Fibroblast of skin of scalp (primary cell): ENCODE measurements at regions not wholly inside any gene's neighbourhood (a gene's known extent, or its start where the extent isn't known, plus 50 kb on each side); places are given as distances from the start of the nearest gene placed in this dataset.

Source experiments
- DNase-seq: peaks from one replicate; pipeline ENCODE4 v3.0.0-alpha.2; 2013

DNA sequence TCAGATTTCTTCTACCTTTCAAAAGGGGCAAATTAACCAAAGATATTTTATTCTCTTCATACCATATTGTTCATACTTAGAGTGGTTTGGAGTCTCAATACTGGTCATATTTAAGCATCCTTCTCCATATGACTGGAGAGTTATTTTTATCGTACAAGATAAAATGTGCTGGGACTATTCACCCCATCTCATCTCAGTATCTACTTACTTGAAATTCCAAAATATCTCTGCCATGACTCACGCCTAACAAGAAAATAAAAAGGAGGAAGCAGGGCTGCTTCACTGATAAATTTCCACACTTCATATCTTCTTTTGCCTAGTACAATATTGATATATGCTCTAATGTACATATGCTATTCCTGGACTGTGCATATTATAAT lies 277.9 kb upstream of the CDH9 start:
- peak; percentile 91 for DNase-seq

DNA sequence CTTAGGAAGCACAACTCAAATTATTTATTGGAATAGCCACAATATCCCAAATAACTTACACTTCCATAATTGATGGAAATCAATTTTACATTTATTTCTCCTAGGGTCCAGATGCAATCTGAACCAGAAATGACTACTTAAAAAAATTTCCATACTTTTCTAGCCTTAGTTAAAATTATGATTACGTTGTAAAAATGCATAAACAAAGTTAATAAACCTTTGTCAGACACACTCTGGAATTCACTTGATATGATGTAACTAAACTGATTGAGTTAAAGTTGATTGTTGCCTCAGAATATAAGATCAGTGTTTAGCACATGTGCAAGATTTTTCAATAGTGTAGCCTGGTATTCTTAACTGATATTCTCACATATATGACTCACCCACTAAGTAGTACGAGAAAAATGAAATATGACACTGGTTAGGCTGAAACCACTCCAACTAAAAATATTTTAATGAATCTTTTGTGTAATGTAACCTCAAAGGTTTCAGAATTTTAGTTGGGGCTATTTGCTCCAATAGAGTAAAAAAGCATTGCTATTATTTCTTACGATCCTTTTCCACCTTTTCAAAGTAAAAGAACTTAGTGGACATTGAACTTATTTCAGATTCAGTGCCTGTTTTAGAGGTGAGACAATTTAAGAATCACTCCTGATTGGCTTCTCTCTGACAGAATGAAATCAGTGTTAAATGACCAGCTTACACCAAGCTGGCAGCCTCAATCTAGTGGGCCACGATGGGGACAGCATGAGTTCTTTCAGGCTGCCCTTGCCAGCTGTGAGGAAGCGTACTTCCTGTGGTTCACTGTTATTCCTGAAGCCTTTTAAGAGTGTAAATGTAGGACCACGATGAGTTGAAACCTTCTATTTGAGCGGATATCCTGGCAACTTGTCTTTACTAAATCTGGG lies 277.2 kb upstream of the CDH9 start:
- DNase-seq: peak; percentile 82

DNA sequence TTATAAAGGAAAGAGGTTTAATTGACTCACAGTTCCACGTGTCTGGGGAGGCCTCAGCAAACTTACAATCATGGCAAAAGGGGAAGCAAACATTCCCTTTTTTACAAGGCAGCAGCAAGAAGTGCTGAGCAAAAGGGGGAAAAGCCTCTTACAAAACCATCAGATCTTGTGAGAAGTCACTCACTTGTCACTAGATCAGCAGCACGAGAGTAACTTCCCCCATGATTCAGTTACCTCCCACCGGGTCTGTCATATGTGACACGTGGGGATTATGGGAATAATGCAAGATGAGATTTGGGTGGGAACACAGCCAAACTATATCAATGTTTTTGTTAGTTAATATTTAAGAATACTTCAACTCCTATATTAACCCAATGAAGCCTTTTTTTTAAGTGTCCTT lies 275.2 kb upstream of the CDH9 start:
- no peak for DNase-seq

DNA sequence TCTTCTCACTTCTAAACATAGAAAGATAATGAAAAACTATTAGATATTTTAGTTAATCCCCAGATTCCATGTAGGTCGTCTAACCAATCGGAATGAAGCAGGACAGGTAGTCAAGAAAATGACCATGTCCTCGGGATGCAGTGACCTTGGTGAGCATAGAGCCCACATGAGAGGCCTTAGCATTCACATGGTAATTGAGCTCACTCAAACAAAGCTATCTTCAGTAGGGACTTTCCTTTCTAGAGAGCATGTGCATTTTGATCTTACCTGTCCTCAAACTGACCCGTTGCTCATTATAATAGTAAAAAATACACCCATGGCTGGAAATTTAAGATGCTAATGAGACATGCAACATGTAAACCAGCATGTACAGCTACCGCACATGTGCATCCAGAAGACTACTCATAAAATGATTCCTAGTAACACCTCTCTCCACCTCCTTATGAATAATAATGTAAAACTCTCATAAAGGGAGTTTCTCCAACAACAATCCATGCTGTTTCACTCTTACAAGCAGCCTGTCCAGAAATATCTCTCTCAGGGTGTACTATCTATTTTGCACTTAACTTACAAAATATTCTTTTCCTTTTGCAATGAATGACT lies 274.0 kb upstream of the CDH9 start:
- DNase-seq: no peak

DNA sequence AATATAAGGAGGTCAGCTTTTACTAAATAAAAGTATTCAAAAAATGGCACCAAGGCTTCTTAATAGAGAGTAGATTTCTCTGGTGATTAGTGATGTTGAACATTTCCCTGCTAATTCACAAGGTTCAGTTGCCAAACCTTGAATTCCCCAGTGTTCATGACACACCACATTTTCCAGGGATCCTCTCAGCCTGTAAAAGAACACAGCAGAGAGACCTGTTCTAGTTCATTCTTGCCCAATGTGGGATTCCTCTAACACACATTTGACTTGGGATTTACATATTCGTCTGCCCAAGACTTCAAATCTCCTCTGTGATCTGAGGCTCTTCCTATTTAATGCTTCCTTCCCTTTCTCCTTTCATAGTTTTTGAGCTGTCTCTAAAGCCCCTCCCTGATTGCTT lies 273.2 kb upstream of the CDH9 start:
- DNase-seq: peak; percentile 56

DNA sequence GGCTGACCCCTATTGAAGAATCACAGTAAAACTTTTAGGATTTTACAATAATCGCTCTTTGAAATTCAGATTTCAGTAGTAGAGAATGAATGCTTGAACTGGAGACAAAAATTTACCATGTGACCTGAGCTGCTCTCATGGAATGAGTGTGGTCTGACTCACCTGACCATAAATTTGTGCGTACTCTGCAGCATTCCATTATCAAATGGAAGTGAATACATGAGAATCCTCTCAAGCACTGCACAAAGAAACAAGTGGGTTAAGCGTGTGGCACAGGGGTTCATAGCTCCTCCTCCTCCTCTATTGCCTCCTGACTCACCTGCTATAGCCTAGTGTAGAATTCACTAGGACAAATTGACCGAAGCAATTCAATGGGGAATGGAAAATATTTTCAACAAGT lies 269.8 kb upstream of the CDH9 start:
- DNase-seq: no peak

DNA sequence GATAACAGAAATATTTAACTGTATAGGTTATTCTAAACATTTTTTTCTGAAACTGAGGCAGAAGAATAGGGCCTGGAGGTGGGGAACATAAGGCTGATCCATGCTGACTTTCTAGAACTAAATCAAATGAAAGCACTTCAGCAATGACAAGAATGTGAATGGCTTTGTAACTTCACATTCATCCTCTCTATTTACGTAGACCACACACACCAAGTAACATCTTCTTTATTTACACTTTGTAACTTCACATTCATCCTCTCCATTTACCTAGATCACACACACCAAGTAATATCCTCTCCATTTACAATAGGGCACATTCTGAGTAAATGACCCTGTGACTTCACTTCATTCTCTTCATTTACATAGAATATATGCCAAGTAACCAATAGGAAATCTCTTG lies 251.8 kb upstream of the CDH9 start:
- peak; percentile 13 for DNase-seq

DNA sequence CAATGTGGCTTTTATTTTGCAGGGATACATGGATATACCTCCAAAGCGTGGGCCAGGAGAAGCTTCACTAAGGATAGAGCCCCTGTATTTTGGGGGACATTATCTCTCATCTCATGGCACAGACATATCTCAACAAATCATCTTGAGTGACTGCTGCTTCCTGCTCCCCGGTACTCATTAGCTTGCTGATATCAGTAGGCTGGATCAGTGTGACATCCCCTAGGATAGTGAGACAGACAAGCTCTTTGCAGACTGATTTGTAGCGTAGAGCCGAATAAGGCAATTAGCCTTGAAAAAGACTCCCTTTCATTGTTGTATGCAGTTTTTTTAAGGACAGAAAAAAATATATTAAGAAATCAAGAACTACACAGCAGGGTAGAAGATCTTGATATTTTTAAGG lies 237.7 kb upstream of the CDH9 start:
- DNase-seq: no peak

DNA sequence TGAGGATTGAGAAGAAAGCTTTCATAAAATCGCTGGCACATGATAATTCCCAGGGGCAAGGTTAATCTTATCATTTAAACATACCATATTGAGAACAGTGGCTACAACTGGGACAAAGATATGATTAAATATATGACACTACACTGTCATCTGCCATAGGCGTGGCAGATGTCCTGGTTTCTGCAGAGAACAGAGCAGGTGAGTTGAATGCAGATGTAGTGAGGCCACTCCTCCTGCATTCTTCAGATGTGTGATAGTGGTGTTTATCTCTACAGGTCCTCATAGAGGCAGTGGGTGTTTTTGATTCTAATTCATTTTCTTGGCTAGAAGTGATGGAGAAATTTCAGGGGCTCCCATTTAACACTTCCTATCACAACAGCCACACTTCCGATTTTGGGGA lies 237.0 kb upstream of the CDH9 start:
- DNase-seq: no peak

DNA sequence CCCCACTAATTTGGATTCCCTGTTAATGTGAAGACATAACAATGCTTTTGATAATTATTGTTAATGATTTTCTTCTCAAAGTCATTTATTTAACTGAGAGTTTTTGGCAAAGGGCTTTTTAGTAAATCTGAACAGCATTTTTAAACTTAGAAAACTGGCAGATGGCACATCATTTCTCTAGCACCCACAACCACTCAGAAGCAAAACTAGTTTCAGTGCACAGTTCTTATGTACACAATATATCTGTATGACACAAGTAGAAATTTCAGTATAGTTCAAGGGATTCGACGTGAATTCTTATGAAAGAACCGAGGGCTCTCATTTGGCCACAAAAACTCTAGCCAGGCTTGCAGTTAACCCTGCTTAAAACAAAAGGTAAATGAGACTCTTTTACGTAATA lies 231.4 kb upstream of the CDH9 start:
- DNase-seq: no peak

DNA sequence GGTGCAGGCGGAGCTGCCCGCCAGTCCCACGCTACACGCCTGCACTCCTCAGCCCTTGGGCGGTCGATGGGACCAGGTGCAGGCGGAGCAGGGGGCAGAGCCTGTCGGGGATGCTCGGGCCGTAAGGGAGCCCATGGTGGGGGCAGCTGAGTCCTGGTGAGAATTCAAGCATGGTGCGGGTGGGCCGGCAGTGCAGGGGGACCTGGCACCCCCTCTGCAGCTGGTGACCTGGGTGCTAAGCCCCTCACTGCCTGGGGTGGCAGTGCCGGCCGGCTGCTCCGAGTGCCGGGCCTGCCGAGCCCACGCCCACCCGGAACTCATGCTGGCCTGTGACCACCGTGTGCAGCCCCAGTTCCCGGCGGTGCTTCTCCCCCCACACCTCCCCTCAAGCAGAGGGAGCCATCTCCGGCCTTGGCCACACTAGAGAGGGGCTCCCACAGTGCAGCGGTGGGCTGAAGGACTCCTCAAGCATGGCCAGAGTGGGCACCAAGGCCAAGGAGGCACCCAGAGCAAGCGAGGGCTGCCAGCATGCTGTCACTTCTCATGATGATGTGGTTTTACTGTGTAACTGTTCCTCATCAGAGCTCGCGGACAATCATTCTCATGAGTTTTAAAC lies 228.9 kb upstream of the CDH9 start:
- DNase-seq: no peak

DNA sequence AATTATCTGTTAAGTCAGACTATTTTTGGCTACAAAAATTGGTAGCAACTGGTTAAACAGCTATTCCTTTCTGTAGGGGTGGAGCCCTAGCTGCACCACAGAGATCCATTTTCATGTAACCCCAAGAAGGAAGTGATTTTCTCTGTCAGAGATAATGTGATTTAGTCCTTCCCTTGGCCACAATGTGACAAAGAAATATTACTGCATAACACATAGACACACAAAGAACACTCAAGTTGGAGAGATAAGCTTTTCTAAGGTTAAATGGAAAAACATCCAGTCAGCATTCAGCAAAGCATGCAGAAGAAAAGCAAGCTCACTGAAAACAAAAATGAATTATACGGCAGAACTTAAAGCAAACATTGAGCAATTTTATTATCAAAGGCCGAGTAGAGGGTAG lies 227.8 kb upstream of the CDH9 start:
- no peak for DNase-seq

DNA sequence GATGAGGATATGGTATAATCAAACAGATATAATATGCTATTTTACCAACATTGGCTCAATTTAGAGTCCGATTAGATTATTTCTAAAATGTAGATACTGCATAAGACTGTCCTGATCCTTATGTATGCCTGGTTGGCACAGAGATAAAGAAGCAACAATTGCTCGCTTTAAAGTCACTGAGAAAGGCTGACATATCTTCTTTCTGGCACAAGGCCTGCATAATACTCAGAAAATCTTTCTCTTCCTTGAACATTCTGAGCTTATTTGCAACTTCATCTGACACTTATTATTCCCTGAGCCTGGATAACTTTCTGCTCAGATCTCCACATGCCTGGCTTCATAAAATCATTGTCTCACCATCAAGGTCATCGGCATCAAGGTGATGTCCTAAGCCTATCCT lies 219.3 kb upstream of the CDH9 start:
- DNase-seq: no peak

DNA sequence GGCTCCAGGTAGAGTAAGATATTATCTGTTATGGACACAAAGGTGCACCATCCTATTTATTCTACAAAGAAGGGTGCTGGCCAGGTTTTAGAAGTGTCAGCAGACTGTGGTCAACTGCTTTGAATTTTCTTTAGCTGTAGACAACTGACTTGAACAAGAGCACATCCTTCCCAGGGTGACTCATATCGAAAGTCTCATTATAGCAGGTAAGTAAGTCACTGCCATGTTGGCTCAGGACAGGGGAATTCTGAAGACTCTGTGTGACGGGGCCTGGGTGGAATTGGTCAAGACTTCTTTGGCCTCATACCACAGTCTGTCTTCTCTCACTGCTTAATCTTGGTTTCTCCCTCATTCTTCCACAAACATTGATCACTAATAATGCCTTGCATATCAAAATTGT lies 214.5 kb upstream of the CDH9 start:
- DNase-seq: no peak

DNA sequence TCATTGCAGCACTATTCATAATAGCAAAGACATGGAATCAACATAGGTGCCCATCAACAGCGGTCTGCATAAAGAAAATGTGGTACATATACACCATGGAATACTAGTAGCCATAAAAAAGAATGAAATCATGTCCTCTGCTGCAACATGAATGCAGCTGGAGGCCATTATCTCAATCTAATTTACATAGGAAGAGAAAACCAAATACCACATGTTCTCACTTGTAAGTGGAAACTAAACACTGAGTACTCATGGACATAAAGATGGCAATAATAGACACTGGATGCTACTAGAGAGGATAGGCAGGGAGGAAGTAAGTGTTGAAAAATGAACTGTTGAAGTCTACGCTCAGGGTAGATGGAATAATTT lies 203.9 kb upstream of the CDH9 start:
- no peak for DNase-seq

DNA sequence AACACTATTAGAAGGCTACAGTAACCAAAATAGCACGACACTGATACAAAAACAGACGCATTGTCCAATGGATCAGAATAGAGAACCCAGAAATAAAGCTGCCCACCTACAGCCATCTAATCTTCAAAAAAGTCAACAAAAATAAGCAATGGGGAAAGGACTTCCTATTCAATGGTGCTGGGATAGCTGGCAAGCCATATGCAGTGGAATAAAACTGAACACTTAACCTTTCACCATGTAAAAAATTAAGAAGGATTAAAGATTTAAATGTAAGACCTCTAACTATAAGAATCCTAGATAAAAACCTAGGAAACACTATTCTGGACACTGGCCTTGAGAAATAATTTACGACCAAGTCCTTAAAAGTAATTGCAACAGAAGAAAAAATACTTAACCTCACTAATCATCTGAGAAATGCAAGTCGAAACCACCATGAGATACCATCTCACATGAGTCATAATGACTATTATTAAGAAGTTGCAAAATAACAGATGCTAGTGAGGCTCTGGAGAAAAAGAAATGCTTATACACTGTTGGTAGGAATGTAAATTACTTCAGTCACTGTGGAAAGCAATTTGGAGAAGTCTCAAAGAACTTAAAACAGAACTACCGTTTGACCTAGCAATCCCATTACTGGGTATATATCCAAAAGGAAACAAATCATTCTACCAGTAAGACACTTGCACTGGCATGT lies 203.3 kb upstream of the CDH9 start:
- peak; percentile 97 for DNase-seq

DNA sequence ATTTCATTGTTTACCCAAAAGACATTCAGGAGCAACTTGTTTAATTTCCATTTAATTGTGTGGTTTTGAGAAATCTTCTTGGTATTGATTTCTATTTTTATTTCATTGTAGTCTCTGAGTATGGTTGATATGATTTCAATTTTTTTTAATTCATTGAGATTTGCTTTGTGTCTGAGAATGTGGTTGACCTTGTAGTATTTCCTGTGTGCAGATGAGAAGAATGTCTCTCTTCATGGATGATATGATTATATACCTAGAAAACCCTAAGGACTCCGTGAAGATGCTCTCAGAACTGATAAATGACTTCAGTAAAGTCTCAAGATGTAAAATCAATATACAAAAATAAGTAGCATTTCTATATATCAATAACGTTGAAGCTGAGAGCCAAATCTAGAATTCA lies 202.4 kb upstream of the CDH9 start:
- no peak for DNase-seq

DNA sequence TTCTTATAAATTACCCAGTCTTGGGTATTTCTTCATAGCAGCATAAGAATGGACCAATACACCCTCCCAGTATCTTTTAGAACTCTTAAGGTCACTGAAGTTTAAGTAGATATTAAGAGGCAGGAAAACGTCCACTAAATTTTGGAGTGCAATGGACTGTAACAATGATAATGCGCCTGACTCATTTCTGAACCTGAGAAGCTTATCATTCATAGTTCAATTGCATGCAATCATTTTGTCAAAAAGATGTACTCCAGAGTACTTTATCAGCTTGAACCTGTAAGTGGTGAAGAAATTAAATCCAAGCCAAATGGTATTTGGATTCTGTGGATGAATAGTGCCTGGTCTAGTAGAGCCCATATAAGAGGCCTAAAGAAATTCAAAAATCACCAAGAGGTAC lies 196.5 kb upstream of the CDH9 start:
- no peak for DNase-seq

DNA sequence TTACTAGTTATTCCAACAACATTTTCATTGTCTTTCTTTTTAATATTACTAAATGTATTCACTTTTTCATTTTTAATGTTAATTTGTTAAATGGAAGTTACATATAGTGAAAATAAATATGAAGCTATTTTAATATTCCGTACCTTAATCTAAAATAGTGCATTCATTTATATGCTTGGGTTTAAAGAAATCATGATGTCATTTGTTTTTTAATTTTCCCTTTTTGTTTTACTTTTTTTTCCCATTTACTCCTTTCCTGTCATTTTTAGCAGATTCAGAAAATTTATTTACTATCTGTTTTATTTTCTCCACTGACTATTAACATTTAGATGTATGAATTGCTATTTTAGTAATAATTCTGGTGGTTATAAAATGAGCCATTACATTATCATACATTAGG lies 183.0 kb upstream of the CDH9 start:
- DNase-seq: no peak

DNA sequence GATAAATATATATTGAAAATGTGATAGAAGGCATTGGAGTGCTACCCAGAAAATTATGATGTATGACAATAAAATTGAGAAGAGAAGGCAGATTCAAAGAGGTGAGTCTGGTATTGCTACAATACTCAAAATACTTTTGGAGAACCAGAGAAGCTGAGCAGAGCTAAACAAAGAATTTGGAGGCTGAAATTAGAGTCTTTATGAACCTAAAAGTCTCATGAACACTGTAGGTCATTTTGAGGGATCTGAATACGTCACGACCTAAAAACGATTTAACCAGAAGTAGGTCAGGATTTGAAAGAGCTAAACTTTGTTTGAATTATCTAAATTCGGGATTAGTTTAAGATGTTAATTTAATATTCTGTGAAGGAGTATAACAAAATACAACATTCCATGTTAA lies 182.4 kb upstream of the CDH9 start:
- DNase-seq: no peak

DNA sequence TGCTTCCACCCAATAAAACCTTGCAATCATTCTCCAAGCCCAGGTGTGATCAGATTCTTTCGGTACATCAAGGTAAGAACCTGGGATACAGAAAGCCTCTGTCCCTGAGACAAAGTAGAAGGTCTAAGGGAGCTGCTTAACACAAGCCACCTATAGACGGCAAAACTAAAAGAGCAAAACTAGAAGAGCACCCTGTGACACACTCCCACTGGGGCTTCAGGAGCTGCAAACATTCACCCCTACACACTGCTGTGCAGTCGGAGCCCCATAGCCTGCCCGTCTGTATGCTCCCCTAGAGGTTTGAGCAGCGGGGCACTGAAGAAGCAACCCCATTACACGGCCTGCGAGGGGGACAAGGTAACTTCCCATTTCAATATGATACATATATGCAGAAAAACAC lies 179.6 kb upstream of the CDH9 start:
- no peak for DNase-seq

DNA sequence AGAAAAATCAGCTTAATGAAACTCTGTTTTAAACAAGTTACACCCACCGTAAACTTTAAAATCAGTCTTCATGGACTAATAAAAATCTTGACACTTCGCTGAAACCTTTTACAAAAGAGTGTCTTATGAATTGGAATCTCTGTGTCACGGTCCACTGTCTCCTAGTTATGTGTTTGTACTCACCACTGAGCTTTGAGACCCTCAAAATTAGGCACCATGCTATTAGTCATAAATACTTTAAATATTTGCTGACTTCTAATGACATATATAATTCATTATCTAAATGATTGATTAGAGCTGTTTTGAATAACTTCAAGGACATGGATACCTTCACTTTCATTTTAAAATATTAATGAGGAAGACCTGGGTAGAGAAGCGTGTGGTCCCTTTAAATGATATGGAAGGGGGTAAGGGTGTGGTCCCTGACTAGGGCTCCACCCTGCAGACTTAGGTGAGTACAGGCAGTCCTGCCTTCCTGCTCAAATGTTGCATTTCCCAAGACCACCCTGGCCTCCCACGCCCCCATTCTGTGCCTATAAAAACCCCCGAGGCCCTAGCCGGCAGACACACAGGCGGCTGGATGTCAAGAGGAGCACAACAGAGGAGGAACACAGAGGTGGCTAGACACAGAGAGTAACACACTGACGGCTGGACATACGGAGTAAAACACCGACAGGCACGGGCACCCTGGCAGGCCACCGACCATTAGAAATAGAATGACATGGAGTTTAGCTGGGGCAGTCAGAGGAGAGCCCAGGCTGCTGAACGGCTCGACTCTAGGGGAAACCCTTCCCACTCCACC lies 179.0 kb upstream of the CDH9 start:
- no peak for DNase-seq
